ENCODE measurements at regions not wholly inside any gene's neighbourhood (a gene's known extent, or its start where the extent isn't known, plus 50 kb on each side); places are given as distances from the start of the nearest gene placed in this dataset.

DNA sequence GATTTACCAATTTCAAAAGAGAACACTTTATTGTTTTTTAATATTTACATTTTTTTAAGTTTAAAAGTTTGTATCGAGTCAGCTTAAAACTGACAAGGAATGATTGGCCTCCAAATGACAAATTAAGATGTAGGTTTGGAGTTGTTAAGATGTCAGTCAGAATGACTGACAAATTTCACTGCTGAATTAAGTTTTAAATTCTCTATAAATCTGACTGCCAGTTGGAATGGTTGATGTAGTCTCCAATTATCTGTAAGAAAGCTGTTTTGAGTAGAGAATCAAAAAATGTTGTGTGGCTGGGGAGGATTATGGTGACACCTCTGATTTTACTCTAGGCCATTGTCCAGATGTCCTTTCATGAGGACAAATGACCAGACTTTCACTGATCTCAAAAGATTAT lies 165.3 kb upstream of the CDH20 start:
- no peak for DNase-seq

DNA sequence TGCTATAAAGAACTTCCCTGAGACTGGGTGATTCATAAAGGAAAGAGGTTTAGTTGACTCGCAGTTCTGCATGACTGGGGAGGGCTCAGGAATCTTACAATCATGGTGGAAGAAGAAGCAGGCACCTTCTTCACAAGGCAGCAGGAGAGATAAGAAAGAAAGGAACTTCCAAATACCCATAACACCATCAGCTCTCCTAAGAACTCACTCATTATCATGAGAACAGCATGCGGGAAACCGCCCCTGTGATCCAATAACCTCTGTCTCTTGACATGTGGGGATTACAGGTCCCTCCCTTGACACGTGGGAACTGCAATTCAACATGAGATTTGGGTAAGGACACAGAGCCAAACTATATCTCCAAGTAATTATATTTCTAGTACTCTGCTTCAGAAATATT lies 163.8 kb upstream of the CDH20 start:
- DNase-seq = no peak

DNA sequence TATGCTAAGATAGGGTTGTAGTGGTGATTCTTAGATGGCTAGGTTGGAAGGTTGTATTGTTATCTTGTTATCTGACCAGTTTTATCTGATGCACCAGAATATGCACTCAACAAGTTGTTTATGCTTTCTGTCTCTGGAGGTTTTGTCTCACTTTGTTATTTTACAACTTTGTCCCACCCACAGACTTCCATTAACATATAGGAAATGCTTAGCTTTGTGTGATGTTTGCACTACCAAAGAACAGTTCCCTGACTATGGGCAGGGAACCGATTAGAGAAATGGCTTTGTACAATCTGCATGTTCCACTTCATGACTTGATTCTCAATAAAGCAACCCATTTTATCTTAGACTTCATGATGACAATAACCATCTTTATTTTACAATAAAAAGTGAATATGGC lies 160.6 kb upstream of the CDH20 start:
- DNase-seq = no peak

DNA sequence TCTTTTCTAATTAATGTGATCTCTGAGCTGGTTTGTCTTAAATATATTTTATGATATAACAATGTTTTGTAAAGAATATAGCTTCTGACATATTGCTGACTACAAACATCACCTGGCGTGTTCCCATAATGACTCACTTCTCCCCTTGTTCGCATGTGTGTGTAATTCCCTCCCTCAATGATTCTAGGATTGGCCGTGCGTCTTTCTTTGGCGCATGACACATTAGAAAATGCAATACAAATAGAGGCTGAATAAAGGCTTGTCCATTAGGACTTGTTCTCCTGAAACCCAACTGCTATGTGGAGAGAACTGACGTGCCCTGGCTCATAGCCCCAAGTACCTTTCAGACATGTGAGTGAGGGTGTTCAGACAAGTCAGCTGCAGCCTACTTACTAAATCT lies 159.7 kb upstream of the CDH20 start:
- DNase-seq = no peak

DNA sequence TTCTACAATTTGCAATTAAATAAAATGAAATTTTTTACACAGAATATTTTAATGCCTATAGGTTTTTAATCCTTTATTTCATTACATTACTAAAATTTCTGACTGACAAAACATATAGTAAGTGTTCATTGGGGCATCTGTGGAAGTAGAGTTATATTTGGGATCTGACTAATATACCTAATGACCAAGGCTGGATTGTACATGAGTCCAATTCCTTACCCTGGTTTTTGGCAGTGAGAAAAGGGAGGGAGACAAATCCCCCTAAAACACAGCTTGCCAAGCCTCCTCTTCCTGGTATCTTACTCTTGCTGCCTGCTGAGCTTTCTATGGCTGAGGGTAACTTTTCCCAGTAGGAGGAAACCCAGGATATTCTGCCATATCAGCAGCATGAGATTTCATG lies 149.4 kb upstream of the CDH20 start:
- no peak for DNase-seq

DNA sequence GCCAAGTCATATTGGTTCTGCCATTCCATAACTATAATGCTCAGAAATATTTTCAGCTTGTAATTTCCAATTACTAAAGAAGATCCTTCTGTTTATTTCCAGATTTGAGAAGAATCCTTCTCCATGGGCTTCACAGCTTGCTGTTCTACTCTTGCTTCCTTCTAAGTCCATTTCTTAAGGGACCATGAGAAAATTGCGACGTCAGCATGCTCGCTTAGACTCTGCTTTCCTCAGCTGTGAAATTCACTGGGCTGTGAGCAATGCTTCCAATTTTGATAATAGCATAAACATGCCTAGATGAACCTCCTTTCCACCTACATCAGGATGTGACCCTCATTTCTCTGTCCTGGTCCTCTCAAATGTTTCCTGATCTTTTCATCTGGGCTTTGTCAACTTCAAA lies 145.3 kb upstream of the CDH20 start:
- no peak for DNase-seq

DNA sequence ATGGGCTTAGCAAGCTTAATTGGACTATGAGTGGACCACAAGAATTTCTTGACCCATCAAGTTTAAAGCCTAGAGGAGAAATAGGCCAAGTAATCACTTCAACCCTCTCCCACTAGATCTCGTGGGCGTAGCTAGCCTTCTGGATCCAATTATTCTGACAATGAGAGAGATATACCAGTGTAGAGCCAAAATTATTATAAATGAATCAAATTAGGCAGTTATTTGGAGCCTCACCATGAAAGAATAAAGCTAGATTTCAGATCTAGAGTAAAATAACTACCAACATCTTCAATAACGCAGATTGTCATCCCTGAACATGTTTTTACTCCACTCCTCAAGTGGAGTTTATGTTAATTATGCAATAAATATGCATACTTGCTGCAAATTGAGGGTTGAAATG lies 143.9 kb upstream of the CDH20 start:
- no peak for DNase-seq

DNA sequence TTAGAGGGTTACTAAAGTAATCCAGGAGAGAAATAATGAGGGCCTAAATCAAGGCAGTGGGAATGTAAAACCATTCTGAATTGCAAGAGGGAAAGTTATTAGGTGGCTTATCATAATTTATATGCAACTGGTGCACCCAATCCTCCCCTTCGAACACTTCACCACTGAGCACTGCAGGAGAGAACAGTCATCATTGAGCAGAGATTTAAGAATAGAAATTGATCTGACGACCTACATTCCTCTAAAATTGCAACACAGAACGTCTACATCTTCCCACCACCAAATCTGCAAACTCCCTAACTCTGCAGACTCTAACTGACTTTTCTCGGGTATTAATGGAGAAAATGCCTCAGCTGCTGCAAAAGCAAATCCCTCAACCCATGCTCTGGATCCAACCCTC lies 138.5 kb upstream of the CDH20 start:
- no peak for DNase-seq

DNA sequence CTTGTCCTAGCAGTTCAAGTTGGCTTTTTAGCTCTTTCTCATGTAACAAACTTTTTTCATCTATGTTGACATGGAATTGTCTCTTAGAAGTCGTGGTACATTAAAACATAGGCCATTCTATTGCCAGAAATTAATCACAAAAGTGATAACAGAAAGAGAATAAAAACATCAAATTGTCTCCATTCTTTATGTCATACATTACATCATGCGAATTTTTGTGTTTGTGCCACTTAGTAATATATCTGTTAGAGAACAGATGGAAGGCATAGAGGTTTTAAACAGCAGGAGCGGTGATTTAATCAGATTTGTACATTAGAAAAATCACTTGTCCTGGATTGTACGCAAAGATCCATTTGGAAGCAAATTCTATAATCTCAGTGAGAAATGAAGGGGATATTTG lies 136.5 kb upstream of the CDH20 start:
- DNase-seq = peak in 1 of 3 donors; percentile 31

DNA sequence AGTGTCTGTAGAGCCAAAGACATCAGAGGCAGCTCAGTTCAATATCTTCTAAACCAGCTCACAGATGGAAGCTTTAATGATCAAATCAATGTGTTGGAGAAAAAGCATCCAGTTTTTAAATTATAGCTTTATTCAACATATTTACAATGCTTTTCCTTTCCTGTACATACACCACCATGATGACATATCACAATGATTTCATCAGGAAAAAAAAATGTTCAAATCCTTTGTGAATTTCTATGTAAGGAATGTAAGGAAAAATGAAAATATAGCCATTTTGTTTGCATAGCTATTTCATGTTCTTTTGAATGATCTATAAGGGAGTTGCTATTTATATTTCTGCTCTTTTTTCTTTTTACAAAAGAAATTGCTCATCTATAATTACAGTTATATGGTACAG lies 134.7 kb upstream of the CDH20 start:
- peak in 1 of 3 donors; percentile 43 for DNase-seq

DNA sequence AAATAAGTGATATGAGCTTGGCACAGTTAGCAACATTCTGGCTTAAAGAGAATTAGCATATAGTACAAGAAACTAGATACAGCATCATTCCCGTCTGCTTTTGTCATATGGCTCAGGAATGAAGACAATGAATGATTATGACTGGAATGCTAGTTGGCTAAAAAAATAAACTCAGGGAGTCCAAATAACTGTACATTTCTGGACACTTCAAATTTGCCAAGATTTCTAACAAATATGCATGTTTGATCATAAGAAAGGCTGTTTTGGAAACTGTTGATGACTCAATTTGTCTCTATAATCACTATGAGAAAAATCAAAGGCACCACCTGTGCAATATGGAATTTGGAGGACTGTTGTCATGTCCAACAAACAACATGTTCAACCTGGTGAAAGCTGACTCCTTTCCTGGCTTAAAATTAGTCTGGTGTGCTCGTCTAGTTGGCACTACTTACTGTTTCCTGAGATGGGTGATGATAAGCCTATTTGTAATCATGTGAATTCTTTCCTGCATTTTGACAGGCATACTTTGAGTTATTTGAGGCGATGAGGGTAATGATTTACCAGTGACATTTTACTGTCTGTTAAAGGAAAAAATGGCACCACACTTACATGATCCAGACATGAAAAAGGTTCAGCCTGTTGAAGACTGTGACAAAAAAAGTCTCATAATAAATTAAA lies 133.9 kb upstream of the CDH20 start:
- DNase-seq = peak; percentile 56 to 73 (median 63)

DNA sequence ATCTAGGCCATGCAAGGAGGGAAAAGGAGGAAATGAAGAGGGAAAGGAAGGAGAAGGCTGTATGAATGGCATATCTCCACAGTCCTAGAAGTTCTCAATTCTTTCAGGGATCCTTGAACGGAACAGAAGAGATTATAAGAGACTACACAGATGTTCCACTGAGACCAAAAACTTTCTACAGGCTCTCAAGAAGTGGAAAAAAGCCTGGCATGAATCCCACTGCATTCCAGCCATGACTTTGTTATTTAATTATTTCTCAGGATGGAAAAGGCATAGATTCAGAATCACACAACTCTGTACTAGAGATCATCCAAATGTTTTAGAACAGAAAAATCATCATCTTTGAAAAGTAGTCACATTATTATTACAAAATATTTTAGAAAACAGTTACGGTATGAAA lies 131.7 kb upstream of the CDH20 start:
- DNase-seq = peak; percentile 39 to 82 (median 69)

DNA sequence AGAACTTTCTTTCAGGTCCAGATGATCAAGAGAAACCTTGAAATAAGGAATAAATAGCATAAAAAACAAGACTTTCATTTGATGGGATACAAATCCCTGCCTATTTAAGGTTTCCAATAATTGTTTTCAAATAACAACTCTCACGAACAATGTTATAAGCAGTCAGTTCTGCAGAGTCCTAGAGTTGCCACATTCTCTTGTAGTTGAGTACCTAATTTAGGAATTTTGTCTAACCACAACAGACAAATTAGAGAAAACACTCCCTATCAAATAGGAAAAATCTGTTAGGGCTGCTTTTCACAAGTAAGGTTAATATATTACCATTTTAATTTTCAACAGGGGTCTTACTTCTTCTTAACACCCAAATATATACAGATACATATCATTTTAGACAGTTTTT lies 130.1 kb upstream of the CDH20 start:
- DNase-seq = no peak

DNA sequence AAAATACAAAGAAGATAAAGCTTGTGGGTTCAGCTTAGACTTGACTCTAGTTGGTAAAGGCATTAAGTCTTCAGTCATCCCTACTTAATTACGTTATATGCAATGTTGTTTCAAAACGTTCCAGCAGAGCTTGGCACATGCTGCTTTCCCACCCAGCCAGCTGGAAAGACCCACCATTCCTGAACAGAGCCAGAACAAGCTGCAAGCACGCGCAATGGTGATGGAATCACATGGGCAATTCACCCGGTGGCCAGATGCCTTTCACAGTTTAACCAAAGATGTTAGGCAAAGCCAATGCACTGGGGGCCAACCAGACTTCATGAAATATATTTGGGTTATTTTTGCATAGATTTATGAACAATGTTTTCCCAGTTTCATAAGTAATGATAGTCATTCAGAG lies 123.4 kb upstream of the CDH20 start:
- DNase-seq = peak in 2 of 3 donors; percentile 55 to 75

DNA sequence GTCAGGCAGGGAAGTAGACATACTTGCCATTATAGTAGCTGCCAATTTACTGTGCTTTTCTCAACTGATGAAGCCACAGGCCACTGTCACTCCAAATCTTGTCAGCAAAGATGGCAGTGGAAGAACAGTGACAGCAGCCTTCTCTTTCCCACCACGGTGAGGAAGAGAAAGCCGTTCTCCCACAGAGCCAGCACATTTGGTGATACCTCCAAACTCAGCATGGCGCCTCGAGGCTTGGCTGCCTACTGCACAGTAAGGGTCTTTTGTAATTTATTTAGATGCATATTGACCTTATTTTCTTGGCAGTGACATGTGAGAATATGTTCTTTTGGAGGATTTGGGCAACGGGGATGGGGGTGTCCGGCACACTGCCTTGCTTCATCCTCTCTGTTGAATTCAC lies 117.2 kb upstream of the CDH20 start:
- no peak for DNase-seq

DNA sequence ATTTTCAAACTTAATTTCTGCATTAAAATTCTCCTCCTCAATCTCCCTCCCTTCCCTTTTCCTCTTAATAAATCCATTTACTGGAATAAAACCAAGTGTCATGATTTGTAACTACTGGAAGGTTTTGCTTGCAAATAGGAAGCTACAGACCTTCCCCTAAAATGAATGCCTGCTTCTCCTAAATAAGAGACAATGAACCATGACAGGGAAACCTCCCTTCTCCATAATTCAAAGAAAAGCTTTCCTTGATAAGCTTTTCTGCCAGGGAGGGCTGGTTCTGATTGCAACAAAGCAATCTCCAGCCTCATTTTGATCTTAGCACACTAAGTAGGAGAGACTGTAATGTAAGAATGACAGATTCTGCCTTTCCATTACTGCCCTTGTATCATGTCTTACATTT lies 111.0 kb upstream of the CDH20 start:
- no peak for DNase-seq

DNA sequence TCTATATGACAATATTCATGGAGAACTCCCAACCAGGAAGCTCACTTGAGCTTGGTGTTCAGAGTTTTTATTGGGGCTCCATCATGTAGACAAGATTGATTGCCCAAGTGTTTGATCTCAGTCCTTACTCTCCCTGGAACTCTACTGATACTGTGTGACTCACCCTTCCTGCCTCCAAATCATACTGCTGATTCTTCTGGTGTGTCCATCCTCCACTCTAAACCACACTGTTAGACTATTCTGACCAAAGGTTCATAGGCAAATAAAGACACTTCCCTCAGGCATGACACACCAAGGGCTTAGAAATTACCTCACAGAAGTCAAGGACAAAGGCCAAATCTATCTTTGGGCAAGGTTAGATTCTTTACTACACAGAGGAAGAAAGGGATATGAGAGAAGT lies 107.9 kb upstream of the CDH20 start:
- no peak for DNase-seq

DNA sequence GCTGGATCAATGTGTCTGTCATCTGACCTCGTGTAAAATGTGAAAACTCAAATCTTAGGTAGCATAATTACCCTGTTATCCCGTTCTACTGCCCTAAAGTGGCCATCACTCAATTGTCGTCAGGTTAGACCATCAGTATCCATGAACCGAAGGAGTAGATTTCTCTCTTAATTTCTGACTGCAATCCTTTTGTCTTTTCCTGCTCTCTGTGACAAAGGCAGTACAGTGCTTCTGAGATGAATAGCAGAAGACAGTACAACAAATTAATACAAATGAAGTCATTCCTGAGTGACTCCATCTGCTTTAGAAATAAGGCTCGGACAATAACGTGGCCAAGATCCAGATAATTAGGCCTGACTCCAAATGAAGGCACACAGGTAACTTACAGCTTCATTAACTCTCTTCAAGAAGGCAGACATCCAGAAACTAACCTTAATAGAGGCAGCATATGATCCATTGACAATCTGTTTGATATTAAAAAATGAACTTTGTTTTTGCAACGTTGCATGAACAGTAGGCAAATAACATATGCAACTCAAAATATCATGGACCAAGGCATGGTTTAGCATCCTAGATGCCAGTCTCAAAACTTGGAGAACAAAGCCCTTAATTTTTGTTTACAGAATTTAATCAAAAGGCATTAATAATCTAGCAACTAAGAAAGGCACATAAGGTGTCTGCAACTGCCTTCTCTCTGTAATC lies 96.7 kb upstream of the CDH20 start:
- no peak for DNase-seq

DNA sequence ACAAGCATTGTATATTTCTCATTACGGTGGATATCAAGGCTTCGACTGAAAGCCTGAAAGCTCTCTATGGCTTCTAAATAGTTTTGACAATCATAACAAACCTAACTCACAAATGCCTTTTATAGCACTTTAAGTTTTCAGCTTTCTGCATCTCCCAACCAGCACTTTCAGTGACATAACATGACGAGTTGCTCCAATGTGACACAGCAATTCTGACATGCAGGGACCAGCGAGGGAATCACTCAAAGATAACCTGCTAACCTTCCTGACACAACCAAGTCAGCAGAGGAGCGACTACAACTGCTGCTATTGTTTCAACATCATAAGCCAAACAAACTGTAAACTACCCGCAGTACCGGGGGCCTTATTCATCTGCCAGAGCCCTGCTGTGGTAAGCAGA lies 95.7 kb upstream of the CDH20 start:
- no peak for DNase-seq

DNA sequence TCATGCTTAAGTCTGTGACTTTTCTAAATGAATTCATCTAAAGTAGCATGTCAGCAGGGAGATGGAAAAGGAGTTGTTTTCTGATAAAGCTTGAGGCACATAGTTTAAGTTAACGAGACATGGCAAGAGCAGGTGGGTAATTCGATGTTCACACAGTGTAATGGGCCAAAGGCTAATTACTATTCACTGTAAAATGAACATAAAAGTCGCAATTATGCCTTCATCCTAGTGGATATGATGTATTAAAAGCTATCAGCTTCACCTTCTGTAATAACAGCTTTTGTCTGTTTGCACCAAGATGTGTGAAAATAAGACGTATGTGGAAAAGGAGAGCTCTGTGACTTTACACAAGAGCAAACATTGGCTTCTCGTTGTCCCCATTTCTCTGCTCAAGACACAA lies 94.2 kb upstream of the CDH20 start:
- DNase-seq = no peak

DNA sequence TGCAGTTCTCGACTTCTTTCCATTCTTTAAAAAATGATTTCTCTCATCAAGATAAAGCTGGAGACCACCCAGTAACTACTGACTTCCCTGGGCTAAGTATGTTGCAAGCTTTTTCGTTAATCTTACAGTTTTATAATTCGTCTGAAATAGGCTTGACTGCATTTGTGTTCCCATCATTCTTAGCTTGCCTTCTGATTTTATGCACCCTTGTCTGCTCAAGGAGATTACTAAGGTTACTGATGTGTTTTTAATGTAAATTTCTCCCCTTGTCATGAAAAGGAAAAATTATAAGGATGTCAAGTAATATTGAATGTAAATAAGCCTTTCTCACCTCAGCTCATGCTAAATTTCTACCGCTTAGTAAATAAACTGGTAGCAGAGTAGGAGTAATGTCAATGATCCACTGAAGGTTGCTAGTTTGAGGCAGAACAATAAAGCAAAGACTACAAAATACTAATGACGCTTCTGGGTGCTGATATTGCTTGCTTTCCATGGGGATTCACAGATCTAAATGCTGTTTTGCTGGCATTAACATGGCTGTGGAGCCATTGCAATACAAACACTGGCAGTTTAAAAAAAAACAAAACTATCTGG lies 91.9 kb upstream of the CDH20 start:
- no peak for DNase-seq

DNA sequence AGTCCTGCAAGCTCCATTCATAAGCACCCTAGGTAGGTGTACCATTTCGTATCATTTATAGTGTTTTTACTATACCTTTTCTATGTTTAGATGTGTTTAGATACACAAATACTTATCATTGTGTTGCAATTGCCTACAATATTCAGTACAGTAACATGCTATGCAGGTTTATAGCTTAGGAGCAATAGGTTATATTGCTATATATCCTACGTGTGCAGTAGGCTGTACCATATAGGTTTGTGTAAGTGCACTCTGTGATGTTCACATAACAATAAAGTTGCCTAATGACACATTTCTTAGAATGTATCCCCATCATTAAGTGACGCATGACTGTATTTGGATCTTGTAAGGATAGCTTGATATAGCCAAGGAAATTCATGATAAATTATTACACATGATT lies 88.6 kb upstream of the CDH20 start:
- no peak for DNase-seq

DNA sequence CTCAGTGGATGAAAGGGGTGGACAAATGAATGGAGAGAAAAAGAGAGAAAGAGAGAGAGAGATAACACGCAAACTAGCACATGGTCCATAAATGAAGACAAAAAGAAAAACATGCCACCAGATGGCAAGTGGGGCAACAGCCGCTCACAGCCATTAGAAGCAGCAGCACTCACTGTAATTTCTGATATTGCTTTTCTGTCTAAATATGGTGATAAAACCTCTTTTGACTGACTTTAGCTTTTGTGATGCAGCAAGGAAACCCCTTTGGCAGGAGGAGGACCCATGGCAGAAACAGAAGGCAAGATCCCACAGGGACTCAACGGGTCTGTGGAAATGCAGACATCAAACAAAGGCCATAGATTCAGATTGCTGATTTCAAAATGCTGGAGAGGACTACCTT lies 88.0 kb upstream of the CDH20 start:
- DNase-seq = no peak

DNA sequence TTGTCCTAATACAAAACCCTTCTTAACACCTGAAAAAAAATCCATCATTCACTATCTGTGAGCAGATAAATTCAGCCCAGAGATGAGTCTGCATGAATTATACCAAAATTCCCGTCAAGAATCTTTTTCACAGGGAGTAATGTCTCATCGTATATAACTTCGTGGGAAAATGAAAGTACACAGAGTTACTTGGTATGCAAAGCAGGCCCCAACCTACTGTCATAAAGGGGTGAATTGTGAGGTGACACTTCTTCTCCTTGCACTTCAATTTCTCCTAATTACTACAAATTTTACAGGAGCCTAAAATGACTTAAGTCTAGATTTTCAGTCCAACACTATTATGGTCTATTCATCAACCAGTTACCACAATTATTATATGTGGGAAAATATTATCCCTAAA lies 84.6 kb upstream of the CDH20 start:
- DNase-seq = no peak
